ENCODE measurements at regions not wholly inside any gene's neighbourhood (a gene's known extent, or its start where the extent isn't known, plus 50 kb on each side); places are given as distances from the start of the nearest gene placed in this dataset.

DNA sequence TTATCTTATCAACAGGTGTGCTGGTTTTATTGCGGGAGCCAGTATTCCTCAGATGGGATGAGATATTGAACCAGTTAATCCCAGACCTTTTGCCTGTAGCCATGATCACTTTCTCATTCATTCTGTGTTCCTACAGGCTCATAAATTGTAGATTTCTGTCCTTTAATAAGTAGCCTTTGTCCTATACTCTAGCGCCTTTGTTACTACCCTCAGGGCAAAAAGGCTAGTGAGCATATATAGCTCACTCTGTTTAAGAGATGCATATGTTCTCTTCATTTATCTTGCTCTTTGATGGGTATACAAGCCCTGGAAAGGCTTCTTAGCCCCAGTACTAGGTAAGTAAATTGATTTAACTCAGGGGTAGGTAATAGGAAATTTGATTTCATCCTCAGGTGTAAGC, 95.1 kb downstream of the OXSM start:
- no peaks in the 10 kb centered on the region for H3K4me1 ChIP-seq (ENCODE audit: insufficient read depth, low read length)
- no peak overlapping the region for H2AFZ ChIP-seq (ENCODE audit: low read depth, low read length)
- H4K20me1 ChIP-seq (ENCODE audit: insufficient read depth, low read length), result no peaks in the 10 kb centered on the region
- FAIRE-seq, result no peak
- H3K9me3 ChIP-seq (ENCODE audit: insufficient read depth, low read depth, low read length), result no peaks in the 10 kb centered on the region
- H3K27ac ChIP-seq (ENCODE audit: low read depth, low read length), result no peak overlapping the region
- Mint-ChIP-seq H3K9me3 (ENCODE audit: unreplicated experiment) (no peaks in the 10 kb centered on the region), H3K4me1 (ENCODE audit: low read depth, unreplicated experiment) (peaks cover 8% of the 10 kb centered on the region), H3K27me3 (ENCODE audit: low read depth, unreplicated experiment) (no peaks in the 10 kb centered on the region), H3K27ac (ENCODE audit: unreplicated experiment) (no peak overlapping the region), H3K36me3 (ENCODE audit: low read depth, unreplicated experiment) (no peaks in the 10 kb centered on the region), H3K4me3 (ENCODE audit: unreplicated experiment) (no peak overlapping the region)
- no peak overlapping the region for H3K4me2 ChIP-seq (ENCODE audit: low read length)
- no peak overlapping the region for H3K4me3 ChIP-seq (ENCODE audit: insufficient read depth, low read depth, low read length)
- H3K27me3 ChIP-seq (ENCODE audit: insufficient read depth, low read length), result no peaks in the 10 kb centered on the region
- H3K9ac ChIP-seq (ENCODE audit: low read length), result no peak overlapping the region
- DNase-seq (ENCODE audit: low read depth), result no peak
- no peaks in the 10 kb centered on the region for H3K36me3 ChIP-seq (ENCODE audit: insufficient read depth, low read length)
- TF ChIP-seq, protein P1, sequence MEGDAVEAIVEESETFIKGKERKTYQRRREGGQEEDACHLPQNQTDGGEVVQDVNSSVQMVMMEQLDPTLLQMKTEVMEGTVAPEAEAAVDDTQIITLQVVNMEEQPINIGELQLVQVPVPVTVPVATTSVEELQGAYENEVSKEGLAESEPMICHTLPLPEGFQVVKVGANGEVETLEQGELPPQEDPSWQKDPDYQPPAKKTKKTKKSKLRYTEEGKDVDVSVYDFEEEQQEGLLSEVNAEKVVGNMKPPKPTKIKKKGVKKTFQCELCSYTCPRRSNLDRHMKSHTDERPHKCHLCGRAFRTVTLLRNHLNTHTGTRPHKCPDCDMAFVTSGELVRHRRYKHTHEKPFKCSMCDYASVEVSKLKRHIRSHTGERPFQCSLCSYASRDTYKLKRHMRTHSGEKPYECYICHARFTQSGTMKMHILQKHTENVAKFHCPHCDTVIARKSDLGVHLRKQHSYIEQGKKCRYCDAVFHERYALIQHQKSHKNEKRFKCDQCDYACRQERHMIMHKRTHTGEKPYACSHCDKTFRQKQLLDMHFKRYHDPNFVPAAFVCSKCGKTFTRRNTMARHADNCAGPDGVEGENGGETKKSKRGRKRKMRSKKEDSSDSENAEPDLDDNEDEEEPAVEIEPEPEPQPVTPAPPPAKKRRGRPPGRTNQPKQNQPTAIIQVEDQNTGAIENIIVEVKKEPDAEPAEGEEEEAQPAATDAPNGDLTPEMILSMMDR (IDR thresholded peaks at IDR 0.05; ENCODE audit: insufficient read depth, low read depth, low read length), result no peak
- TF ChIP-seq EZH2 (IDR thresholded peaks at IDR 0.05; ENCODE audit: insufficient read depth, low read length), result no peak
- H3K79me2 ChIP-seq (ENCODE audit: insufficient read depth, low read length), result no peaks in the 10 kb centered on the region

GRCh38 chr3:25885544-25885943, 95.7 kb downstream of the OXSM start:
- H3K27ac ChIP-seq (ENCODE audit: low read depth, low read length), result no peak overlapping the region
- no peaks in the 10 kb centered on the region for H3K36me3 Mint-ChIP-seq (ENCODE audit: low read depth, unreplicated experiment)
- FAIRE-seq (no peak), DNase-seq (ENCODE audit: low read depth) (peak; percentile 36)
- TF ChIP-seq, protein P1 (IDR thresholded peaks at IDR 0.05; ENCODE audit: insufficient read depth, low read depth, low read length), result no peak
- TF ChIP-seq EZH2 (IDR thresholded peaks at IDR 0.05; ENCODE audit: insufficient read depth, low read length), result no peak
- no peaks in the 10 kb centered on the region for H3K79me2 ChIP-seq (ENCODE audit: insufficient read depth, low read length)
- H3K27me3 ChIP-seq (ENCODE audit: insufficient read depth, low read length), result no peaks in the 10 kb centered on the region
- H3K4me1 Mint-ChIP-seq (ENCODE audit: low read depth, unreplicated experiment), result peaks cover 8% of the 10 kb centered on the region
- H3K27ac Mint-ChIP-seq (ENCODE audit: unreplicated experiment), result peak overlapping the region; percentile 1
- H3K27me3 Mint-ChIP-seq (ENCODE audit: low read depth, unreplicated experiment), result no peaks in the 10 kb centered on the region
- no peaks in the 10 kb centered on the region for H3K4me1 ChIP-seq (ENCODE audit: insufficient read depth, low read length)
- no peaks in the 10 kb centered on the region for H3K9me3 Mint-ChIP-seq (ENCODE audit: unreplicated experiment)
- no peaks in the 10 kb centered on the region for H4K20me1 ChIP-seq (ENCODE audit: insufficient read depth, low read length)
- no peak overlapping the region for H3K4me3 ChIP-seq (ENCODE audit: insufficient read depth, low read depth, low read length)
- no peak overlapping the region for H2AFZ ChIP-seq (ENCODE audit: low read depth, low read length)
- H3K4me3 Mint-ChIP-seq (ENCODE audit: unreplicated experiment), result no peak overlapping the region
- H3K4me2 ChIP-seq (ENCODE audit: low read length), result no peak overlapping the region
- no peak overlapping the region for H3K9ac ChIP-seq (ENCODE audit: low read length)
- no peaks in the 10 kb centered on the region for H3K9me3 ChIP-seq (ENCODE audit: insufficient read depth, low read depth, low read length)
- H3K36me3 ChIP-seq (ENCODE audit: insufficient read depth, low read length), result no peaks in the 10 kb centered on the region

- Histone ChIP-seq H3K36me3 (ENCODE audit: insufficient read depth, low read length) (no peaks in the 10 kb centered on the region), H3K4me3 (ENCODE audit: insufficient read depth, low read depth, low read length) (no peak overlapping the region), H3K79me2 (ENCODE audit: insufficient read depth, low read length) (no peaks in the 10 kb centered on the region), H3K9me3 (ENCODE audit: insufficient read depth, low read depth, low read length) (no peaks in the 10 kb centered on the region), H3K4me2 (ENCODE audit: low read length) (no peak overlapping the region), H3K4me1 (ENCODE audit: insufficient read depth, low read length) (no peaks in the 10 kb centered on the region), H3K9ac (ENCODE audit: low read length) (no peak overlapping the region), H3K27me3 (ENCODE audit: insufficient read depth, low read length) (no peaks in the 10 kb centered on the region), H2AFZ (ENCODE audit: low read depth, low read length) (no peak overlapping the region), H4K20me1 (ENCODE audit: insufficient read depth, low read length) (no peaks in the 10 kb centered on the region), H3K27ac (ENCODE audit: low read depth, low read length) (no peak overlapping the region)
- Mint-ChIP-seq H3K27me3 (ENCODE audit: low read depth, unreplicated experiment) (no peaks in the 10 kb centered on the region), H3K4me3 (ENCODE audit: unreplicated experiment) (no peak overlapping the region), H3K9me3 (ENCODE audit: unreplicated experiment) (no peaks in the 10 kb centered on the region), H3K4me1 (ENCODE audit: low read depth, unreplicated experiment) (peaks cover 8% of the 10 kb centered on the region), H3K27ac (ENCODE audit: unreplicated experiment) (no peak overlapping the region), H3K36me3 (ENCODE audit: low read depth, unreplicated experiment) (no peaks in the 10 kb centered on the region)
- DNase-seq (ENCODE audit: low read depth) (no peak), FAIRE-seq (no peak)
- no peak for TF ChIP-seq EZH2 (IDR thresholded peaks at IDR 0.05; ENCODE audit: insufficient read depth, low read length)
- TF ChIP-seq, protein P1 (IDR thresholded peaks at IDR 0.05; ENCODE audit: insufficient read depth, low read depth, low read length), result no peak
These were observed 98.0 kb downstream of the OXSM start for GRCh38 chr3:25887907-25888306.

Data from astrocyte (in vitro differentiated cells and primary cell).